NCI-H146 treated with DMSO at 0.1 percent for 48 hours (cell line): ENCODE measurements at regions not wholly inside any gene's neighbourhood (a gene's known extent, or its start where the extent isn't known, plus 50 kb on each side); places are given as distances from the start of the nearest gene placed in this dataset.
"Not testable (repeated sequence)": the region's sequence is repeated elsewhere in the genome, so short reads cannot be mapped to it uniquely, and the experiment has no call there.

ENCODE experiments used
- DNase-seq: peaks from one replicate; lab custom pipeline; 2025; ENCODE audit not compliant: unreplicated experiment; lab: John Stamatoyannopoulos, UW

DNA sequence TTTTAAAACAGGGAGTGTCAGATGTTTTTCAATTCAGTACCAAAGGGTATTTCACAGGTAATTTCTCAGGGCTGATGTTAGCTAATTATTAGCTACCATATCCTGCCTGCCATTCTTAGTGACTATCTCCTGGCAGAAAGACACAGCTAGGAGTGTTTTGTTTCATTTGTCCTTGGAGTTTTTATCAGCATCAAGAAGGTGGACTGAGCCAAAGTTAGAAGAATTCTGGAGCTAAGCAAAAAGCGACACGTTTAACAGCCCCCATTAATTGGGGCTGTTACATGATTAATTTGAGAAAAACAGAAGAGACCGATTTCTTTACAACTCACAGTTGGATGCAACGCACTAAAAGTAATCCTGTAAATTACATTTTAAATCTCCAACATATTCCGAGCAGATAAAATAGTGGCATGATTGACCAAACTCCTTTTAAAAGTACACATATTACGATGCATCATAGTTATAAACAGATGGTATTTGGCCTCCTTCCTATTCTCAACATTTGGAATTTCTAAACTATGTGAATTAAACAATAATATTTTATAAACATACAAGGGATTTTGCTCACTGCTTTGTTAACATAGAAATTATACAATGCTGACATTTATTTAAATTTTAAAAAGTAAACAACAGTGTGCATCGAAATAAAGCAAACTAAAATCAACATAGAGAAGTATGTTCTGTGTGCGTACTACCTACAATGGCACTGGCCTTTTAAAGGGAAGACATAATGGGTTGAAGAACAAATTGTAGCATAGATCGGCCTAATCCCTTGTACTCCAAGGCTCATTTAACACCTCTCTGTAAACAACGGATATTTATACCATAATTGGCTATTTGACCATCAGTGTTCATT lies 585.1 kb downstream of the ZEB2 start:
- DNase-seq, result peak; percentile 67

- no peak for DNase-seq
Measured at GRCh38 chr2:143933946-143934569, 585.9 kb downstream of the ZEB2 start.

DNA sequence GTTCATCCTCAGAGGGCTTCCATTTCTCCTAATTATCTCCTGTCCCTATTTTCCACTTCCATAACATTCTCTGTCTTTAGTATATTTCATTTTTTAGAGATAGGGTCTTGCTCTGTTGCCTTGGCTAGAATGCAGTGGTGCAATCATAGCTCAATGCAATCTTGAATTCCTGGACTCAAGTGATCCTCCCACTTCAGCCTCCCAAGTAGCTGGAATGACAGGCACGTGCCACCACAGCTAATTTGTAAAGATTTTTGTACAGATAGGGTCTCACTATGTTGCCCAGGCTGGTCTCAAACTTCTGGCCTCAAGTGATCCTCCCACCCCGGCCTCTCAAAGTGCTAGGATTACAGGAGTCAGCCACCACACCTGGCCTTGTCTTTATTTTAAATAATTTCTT lies 589.0 kb downstream of the ZEB2 start:
- no peak for DNase-seq

DNA sequence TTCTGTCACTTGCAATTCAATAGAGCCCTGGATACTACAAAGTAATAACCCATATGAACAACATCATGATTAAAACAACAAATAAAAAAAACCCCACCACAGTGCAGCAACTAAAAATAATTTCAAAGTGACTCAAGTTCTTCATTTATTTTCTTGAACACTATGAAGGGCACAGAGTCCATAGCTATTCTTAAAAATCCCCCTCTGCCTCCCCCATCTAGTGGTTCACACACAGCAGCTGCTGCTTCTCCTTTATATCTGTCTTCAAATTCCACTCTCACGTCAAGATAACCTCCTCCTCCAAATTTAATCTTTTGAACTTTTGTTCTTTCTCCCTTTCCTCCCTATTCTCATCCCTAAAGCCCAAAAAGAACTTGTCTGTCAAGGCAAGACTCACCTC lies 591.3 kb downstream of the ZEB2 start:
- no peak for DNase-seq

GRCh38 chr2:143928184-143928583 lies 591.7 kb downstream of the ZEB2 start:
- DNase-seq, result no peak

GRCh38 chr2:143926736-143927135 lies 593.2 kb downstream of the ZEB2 start:
- no peak for DNase-seq

- not testable (repeated sequence) for DNase-seq
Measured at GRCh38 chr2:143922261-143922830, 597.6 kb downstream of the ZEB2 start.

DNA sequence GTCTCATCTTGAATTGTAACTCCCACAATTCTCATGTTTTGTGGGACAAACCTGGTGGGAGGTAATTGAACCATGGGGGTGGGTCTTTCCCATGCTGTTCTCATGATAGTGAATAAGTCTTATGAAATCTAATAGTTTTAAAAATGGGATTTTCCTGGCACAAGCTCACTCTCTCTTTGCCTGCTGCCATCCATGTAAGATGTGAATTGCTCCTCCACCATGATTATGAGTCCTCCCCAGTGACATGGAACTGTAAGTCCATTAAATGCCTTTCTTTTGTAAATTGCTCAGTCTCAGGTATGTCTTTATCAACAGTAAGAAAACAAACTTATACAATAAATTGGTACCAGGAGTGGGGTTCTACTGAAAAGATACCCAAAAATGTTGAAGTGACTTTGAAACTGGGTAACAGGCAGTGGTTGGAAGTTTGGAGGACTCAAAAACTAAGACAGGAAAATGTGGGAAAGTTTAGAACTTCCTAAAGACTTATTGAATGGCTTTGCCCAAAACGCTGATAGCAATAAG lies 601.4 kb downstream of the ZEB2 start:
- DNase-seq, result no peak

GRCh38 chr2:143916781-143917180 lies 603.1 kb downstream of the ZEB2 start:
- DNase-seq, result no peak

- DNase-seq, result no peak
Measured at GRCh38 chr2:143909577-143910353, 610.2 kb downstream of the ZEB2 start.

GRCh38 chr2:143908843-143909242 lies 611.1 kb downstream of the ZEB2 start:
- DNase-seq, result no peak

DNA sequence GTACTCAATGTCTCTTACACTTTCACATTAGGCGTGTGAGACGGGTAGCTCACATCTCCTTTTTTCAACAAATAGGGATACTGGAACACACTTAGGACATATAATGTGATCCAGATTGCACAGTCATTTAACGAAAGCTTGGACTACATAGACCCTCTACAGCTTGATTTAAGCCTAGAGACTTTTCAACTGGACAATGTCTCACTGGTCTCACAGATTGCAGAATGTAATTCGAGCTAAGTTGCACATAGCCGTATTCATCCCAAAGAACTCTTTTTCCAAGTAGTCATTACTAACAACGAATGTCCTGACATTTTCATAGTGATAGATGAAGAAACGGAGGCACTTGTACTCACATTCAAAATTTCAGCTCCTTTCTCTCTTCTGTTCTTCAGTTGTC lies 612.1 kb downstream of the ZEB2 start:
- DNase-seq, result no peak

DNA sequence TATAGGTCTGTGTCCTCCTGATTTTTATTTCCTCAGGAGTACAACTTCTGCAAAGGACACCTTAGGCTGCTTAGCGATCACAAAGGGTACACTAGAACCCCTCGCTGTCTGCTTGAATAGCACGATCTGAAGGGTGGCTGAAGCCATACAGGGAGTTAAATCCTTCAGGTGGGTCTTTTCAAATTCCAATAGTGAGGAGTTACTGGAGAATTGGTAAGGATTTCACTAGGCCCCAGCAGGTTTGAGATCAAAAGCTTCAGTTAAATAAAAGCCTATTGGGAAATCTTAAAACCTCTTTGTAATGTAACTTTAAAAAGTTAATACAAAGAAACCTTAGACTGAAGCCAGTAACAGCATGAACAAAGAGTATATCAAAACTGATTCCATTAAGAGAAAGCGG lies 613.1 kb downstream of the ZEB2 start:
- DNase-seq, result no peak

DNA sequence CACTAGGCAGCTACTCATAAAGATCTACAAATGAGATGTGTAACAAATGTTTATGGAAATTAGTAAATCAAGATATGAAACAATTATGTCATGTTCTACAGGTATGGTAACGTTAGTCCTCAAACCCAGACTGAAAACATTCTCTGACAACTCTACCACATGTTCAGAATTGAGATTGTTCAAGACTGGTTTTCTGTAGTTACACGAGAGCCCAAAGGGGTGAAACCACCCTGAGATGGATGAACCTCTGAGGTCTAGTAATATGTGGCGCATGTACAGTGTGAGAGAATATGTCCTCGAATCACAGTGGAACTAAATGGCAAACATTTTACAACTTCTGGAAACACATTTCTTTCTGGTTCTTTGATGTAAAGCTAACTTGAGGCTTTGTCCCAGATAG lies 614.3 kb downstream of the ZEB2 start:
- no peak for DNase-seq

DNA sequence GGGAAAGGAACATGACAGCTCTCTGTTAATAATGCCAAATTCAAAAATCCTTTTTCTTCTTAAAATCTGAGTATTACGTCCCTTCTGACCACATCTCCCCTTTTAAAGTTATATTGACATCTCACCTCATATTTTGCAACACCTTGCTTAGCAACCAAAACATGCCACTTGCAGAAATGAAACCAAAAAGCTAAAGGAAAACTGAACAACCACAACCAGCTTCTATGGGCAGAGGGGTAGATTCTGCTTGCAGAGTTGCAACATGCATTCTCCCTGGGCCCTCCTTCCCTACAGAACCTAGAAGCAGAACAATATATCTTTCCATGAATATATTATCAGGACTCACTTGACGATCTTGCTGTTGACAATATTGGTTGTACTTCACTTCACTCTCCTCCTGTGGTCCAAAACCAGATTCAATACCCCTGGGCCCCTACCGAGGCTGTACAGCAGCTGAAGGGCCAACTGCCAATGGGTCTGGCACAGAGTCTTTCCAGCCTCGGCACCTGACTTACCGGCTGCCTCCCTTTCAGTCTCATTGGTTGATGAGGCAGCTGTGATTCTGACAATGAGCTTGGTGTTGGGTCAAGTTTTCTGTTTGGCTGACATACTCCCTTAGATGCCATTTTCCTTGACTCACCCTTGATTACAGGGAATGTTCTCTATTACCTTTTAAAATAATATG lies 616.6 kb downstream of the ZEB2 start:
- DNase-seq, result no peak

- DNase-seq, result no peak
Measured at GRCh38 chr2:143901185-143901842, 618.6 kb downstream of the ZEB2 start.

GRCh38 chr2:143899987-143900386 lies 619.9 kb downstream of the ZEB2 start:
- no peak for DNase-seq

DNA sequence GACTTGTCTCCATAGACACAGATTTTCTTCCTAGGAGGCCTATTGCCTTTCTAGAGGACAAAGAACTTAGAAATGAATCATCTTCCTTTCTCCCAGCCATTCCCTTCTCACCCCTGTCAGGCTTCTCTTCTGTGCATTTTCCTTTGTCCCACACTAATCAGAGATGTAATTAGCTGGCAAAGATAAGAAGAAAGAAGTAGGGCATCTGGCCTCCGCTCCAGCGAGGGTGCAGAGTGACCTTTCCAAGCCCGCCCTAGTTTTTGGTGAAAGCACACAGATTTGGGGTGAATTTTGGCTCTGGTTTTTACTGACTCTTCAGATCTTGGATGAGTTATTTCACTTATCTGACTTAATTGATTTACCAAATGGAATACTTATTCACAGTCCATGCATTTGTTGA lies 626.5 kb downstream of the ZEB2 start:
- peak; percentile 2 for DNase-seq

DNA sequence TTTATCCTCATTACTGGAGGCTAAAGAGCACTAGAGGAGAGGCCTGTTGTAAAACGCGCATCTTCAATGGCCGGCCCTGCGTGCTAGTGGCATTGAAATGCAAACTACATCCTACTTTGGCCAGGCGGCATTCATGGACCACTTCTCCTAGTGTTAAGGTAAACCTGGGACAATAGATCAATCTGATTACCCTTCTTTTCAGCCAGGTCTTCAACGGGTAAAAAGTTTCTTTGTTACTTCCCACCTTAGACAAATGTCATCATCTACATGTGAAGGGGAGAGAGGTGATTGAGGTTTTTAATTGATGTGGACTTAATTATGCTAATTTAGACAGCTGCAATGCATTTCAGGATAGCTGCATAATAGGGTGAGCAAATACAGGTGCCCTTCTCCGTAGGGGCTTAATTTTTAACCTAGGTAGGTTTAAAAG lies 628.0 kb downstream of the ZEB2 start:
- DNase-seq, result peak; percentile 79

DNA sequence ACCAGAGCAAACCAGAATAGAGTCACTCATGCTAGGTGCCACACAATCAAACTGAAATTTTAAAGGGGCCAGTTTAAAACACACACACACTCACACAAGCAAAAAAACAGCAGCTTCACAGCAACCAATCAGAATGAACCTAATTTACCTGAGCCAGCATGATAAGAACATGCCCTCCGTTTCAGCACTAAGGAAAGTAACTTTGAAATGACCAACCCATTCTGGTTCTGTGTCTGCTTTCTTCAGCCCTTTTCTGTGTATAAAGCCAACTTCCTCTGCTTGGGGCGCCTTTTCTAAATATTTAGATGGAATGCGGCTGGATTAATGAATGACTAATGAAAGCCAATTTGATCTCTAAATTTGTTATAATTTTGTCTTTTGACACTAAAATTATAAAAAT lies 629.1 kb downstream of the ZEB2 start:
- no peak for DNase-seq
